H9 (cell line): ENCODE measurements at regions not wholly inside any gene's neighbourhood (a gene's known extent, or its start where the extent isn't known, plus 50 kb on each side); places are given as distances from the start of the nearest gene placed in this dataset.

Experiments used
- DNase-seq: peaks from one replicate; pipeline ENCODE4 v3.0.0-alpha.2; 2017
- H2AFZ ChIP-seq: one replicate; pipeline ENCODE4 v1.6.1; 2013; ENCODE audit warnings: mild to moderate bottlenecking, low read length, control low read depth, moderate library complexity
- H2AK5ac ChIP-seq: 2 replicates; pipeline ENCODE4 v1.6.1; 2013; ENCODE audit warnings: low read length, control low read depth, mixed read lengths; ENCODE audit not compliant: insufficient read length
- H2BK120ac ChIP-seq: one replicate; pipeline ENCODE4 v1.6.1; 2013; ENCODE audit warnings: low read depth, mild to moderate bottlenecking, low read length, control low read depth, inconsistent platforms; ENCODE audit not compliant: poor library complexity, severe bottlenecking
- H2BK12ac ChIP-seq: 2 replicates; pipeline ENCODE4 v1.6.1; 2013; ENCODE audit warnings: low read length, control low read depth, mixed read lengths, low read depth; ENCODE audit not compliant: insufficient read length
- H2BK15ac ChIP-seq: 2 replicates; pipeline ENCODE4 v1.6.1; 2013; ENCODE audit warnings: low read depth, low read length, control low read depth
- H2BK20ac ChIP-seq: one replicate; pipeline ENCODE4 v1.6.1; 2013; ENCODE audit warnings: low read depth, mild to moderate bottlenecking, low read length, control low read depth, inconsistent platforms; ENCODE audit not compliant: poor library complexity, severe bottlenecking
- H2BK5ac ChIP-seq: 2 replicates; pipeline ENCODE4 v1.6.1; 2013; ENCODE audit warnings: low read length, control low read depth, mixed read lengths; ENCODE audit not compliant: insufficient read length
- H3K14ac ChIP-seq: 2 replicates; pipeline ENCODE4 v1.6.1; 2013; ENCODE audit warnings: low read length, control low read depth; ENCODE audit not compliant: insufficient read depth
- H3K18ac ChIP-seq: 2 replicates; pipeline ENCODE4 v1.6.1; 2013; ENCODE audit warnings: low read depth, mild to moderate bottlenecking, mixed read lengths, low read length, control low read depth; ENCODE audit not compliant: insufficient read length
- H3K23ac ChIP-seq: 2 replicates; pipeline ENCODE4 v1.6.1; 2013; ENCODE audit warnings: low read length, control low read depth, mixed read lengths, low read depth; ENCODE audit not compliant: insufficient read length
- H3K23me2 ChIP-seq: 2 replicates; pipeline ENCODE4 v1.6.1; 2013; ENCODE audit warnings: low read depth, mild to moderate bottlenecking, mixed read lengths, low read length, control low read depth; ENCODE audit not compliant: insufficient read length, poor library complexity, severe bottlenecking
- H3K27ac ChIP-seq: 2 replicates; pipeline ENCODE4 v1.5.1; 2013; ENCODE audit warnings: low read length, control low read depth, mixed read lengths, low read depth; ENCODE audit not compliant: insufficient read length
- H3K27me3 ChIP-seq: 2 replicates; pipeline ENCODE4 v1.6.1; 2013; ENCODE audit warnings: low read length, control low read depth, inconsistent platforms; ENCODE audit not compliant: insufficient read depth
- H3K4ac ChIP-seq: 2 replicates; pipeline ENCODE4 v1.6.1; 2013; ENCODE audit warnings: low read depth, mild to moderate bottlenecking, control low read depth, inconsistent platforms, low read length, moderate library complexity
- H3K4me1 ChIP-seq: 2 replicates; pipeline ENCODE4 v1.6.1; 2013; ENCODE audit warnings: low read length, control low read depth, inconsistent platforms; ENCODE audit not compliant: insufficient read depth
- H3K4me2 ChIP-seq: 2 replicates; pipeline ENCODE4 v1.6.1; 2013; ENCODE audit warnings: low read length, control low read depth, mixed read lengths; ENCODE audit not compliant: insufficient read length, insufficient read depth
- H3K56ac ChIP-seq: 2 replicates; pipeline ENCODE4 v1.6.1; 2013; ENCODE audit warnings: low read depth, mild to moderate bottlenecking, mixed read lengths, low read length, control low read depth; ENCODE audit not compliant: insufficient read length
- H3K79me1 ChIP-seq: 2 replicates; pipeline ENCODE4 v1.6.1; 2013; ENCODE audit warnings: low read depth, mild to moderate bottlenecking, moderate library complexity, low read length, control low read depth, inconsistent platforms; ENCODE audit not compliant: insufficient read depth, poor library complexity, severe bottlenecking
- H3K79me2 ChIP-seq: 2 replicates; pipeline ENCODE4 v1.6.1; 2013; ENCODE audit warnings: low read length, control low read depth, inconsistent platforms; ENCODE audit not compliant: insufficient read depth
- H3K9ac ChIP-seq: 2 replicates; pipeline ENCODE4 v1.6.1; 2013; ENCODE audit warnings: low read length, control low read depth, mixed read lengths; ENCODE audit not compliant: insufficient read length; ENCODE audit errors: extremely low read depth
- H3K9me3 ChIP-seq: one replicate; pipeline ENCODE4 v1.6.1; 2013; ENCODE audit warnings: low read depth, low read length, inconsistent platforms; ENCODE audit not compliant: control insufficient read depth
- H3T11ph ChIP-seq: one replicate; pipeline ENCODE4 v1.6.1; 2013; ENCODE audit warnings: mild to moderate bottlenecking, low read length, control low read depth, inconsistent platforms
- H4K20me1 ChIP-seq: one replicate; pipeline ENCODE4 v1.6.1; 2013; ENCODE audit not compliant: control insufficient read depth, insufficient read length, insufficient read depth
- H4K5ac ChIP-seq: 2 replicates; pipeline ENCODE4 v1.6.1; 2013; ENCODE audit warnings: low read depth, mild to moderate bottlenecking, mixed read lengths, low read length, control low read depth; ENCODE audit not compliant: insufficient read length
- H4K8ac ChIP-seq: replicated peaks from 2 replicates; pipeline ENCODE4 v1.6.1; 2013; ENCODE audit warnings: low read length, control low read depth, mixed read lengths, low read depth; ENCODE audit not compliant: insufficient read length
- H4K91ac ChIP-seq: 2 replicates; pipeline ENCODE4 v1.6.1; 2013; ENCODE audit warnings: low read depth, mild to moderate bottlenecking, moderate library complexity, mixed read lengths, low read length, control low read depth; ENCODE audit not compliant: insufficient read length
- H3K27ac Mint-ChIP-seq, 3 experiments: 2 replicates in 2 of 3; 3 replicates in 1 of 3; pipeline ENCODE4 v1.8.0; 2020 to 2021; ENCODE audit warnings: mixed read lengths in 3 of 3, mild to moderate bottlenecking in 1 of 3, moderate library complexity in 1 of 3
- H3K27me3 Mint-ChIP-seq: 2 replicates; pipeline ENCODE4 v1.8.0; 2021; ENCODE audit warnings: low read depth, mild to moderate bottlenecking, moderate library complexity, mixed read lengths
- H3K36me3 Mint-ChIP-seq, 3 experiments: 2 replicates in 2 of 3; 3 replicates in 1 of 3; pipeline ENCODE4 v1.8.0; 2020 to 2021; ENCODE audit warnings: low read depth in 3 of 3, mixed read lengths in 3 of 3; ENCODE audit not compliant: insufficient read depth in 1 of 3
- H3K4me1 Mint-ChIP-seq, 2 experiments: 2 replicates each; pipeline ENCODE4 v1.8.0; 2020; ENCODE audit warnings: mixed read lengths in 2 of 2
- H3K4me3 Mint-ChIP-seq, 2 experiments: 2 replicates in 1 of 2; 3 replicates in 1 of 2; pipeline ENCODE4 v1.8.0; 2020 to 2021; ENCODE audit warnings: mild to moderate bottlenecking in 2 of 2, mixed read lengths in 2 of 2, moderate library complexity in 1 of 2
- H3K9me3 Mint-ChIP-seq, 2 experiments: 2 replicates in 1 of 2; 3 replicates in 1 of 2; pipeline ENCODE4 v1.8.0; 2020; ENCODE audit warnings: mild to moderate bottlenecking in 2 of 2, mixed read lengths in 2 of 2, moderate library complexity in 1 of 2
- CTCF ChIP-seq: fragments of 200-600 bp; sonication (generic); conservative IDR thresholded peaks from 3 replicates; pipeline ENCODE4 v1.8.0; 2021; ENCODE audit warnings: antibody characterized with exemption, mild to moderate bottlenecking
- WGBS: extraction: QIAGEN DNeasy Blood & Tissue Kit; methylation state at CpG from one replicate; pipeline ENCODE4 v1.1.7; 2013; ENCODE audit warnings: missing lambda C conversion rate, low lambda C conversion rate, mixed read lengths; ENCODE audit not compliant: insufficient read length; ENCODE audit errors: extremely low coverage; 5-methylcytosine and 5-hydroxymethylcytosine counted together

GRCh38 chr10:78506614-78507013, 473.0 kb downstream of the RPS24 start:
- H3K4me1 Mint-ChIP-seq = peaks cover 3% of the 10 kb centered on the region in 2 experiments; a peak in 3 of 4 replicates

More at GRCh38 chr10:78506614-78507013, 473.0 kb downstream of the RPS24 start:
- Histone ChIP-seq H3K27me3 (no peaks in the 10 kb centered on the region), H3K9me3 (no peaks in the 10 kb centered on the region), H3T11ph (no peak overlapping the region), H3K4me2 (no peak overlapping the region), H4K5ac (no peak overlapping the region), H3K23ac (no peak overlapping the region), H3K14ac (no peak overlapping the region), H3K56ac (no peak overlapping the region), H3K9ac (no peak overlapping the region), H3K4me1 (no peaks in the 10 kb centered on the region), H3K27ac (no peak overlapping the region), H2AFZ (no peak overlapping the region), H3K23me2 (no peaks in the 10 kb centered on the region), H2BK15ac (no peak overlapping the region), H4K20me1 (no peaks in the 10 kb centered on the region), H3K79me1 (no peaks in the 10 kb centered on the region), H2BK120ac (no peak overlapping the region), H2BK20ac (no peak overlapping the region), H2BK12ac (no peak overlapping the region), H3K79me2 (no peaks in the 10 kb centered on the region), H4K8ac (no peak overlapping the region), H3K18ac (no peak overlapping the region), H2BK5ac (no peak overlapping the region), H2AK5ac (no peak overlapping the region), H4K91ac (no peak overlapping the region), H3K4ac (no peak overlapping the region)
- H3K27me3 Mint-ChIP-seq = peaks cover 1% of the 10 kb centered on the region; the same call in 1 of the 2 replicates
- TF ChIP-seq CTCF = no peak
- H3K27ac Mint-ChIP-seq = no peak overlapping the region
- WGBS = no CpG with 5 or more reads among the region's 2 CpGs
- no peak overlapping the region for H3K4me3 Mint-ChIP-seq
- no peaks in the 10 kb centered on the region for H3K9me3 Mint-ChIP-seq
- H3K36me3 Mint-ChIP-seq = no peaks in the 10 kb centered on the region
- no peak for DNase-seq
